H4 (cell line): ENCODE measurements at regions not wholly inside any gene's neighbourhood (a gene's known extent, or its start where the extent isn't known, plus 50 kb on each side); places are given as distances from the start of the nearest gene placed in this dataset.

ENCODE experiments used
- DNase-seq: peaks from one replicate; pipeline ENCODE4 v3.0.0-alpha.2; 2015; ENCODE audit warnings: low spot score

- DNase-seq: no peak
Observed at GRCh38 chr14:26395726-26396125, 202.1 kb downstream of the NOVA1 start.

GRCh38 chr14:26394150-26394810, 203.6 kb downstream of the NOVA1 start:
- DNase-seq: no peak

- no peak for DNase-seq
Observed at GRCh38 chr14:26392498-26392897, 205.3 kb downstream of the NOVA1 start.

DNA sequence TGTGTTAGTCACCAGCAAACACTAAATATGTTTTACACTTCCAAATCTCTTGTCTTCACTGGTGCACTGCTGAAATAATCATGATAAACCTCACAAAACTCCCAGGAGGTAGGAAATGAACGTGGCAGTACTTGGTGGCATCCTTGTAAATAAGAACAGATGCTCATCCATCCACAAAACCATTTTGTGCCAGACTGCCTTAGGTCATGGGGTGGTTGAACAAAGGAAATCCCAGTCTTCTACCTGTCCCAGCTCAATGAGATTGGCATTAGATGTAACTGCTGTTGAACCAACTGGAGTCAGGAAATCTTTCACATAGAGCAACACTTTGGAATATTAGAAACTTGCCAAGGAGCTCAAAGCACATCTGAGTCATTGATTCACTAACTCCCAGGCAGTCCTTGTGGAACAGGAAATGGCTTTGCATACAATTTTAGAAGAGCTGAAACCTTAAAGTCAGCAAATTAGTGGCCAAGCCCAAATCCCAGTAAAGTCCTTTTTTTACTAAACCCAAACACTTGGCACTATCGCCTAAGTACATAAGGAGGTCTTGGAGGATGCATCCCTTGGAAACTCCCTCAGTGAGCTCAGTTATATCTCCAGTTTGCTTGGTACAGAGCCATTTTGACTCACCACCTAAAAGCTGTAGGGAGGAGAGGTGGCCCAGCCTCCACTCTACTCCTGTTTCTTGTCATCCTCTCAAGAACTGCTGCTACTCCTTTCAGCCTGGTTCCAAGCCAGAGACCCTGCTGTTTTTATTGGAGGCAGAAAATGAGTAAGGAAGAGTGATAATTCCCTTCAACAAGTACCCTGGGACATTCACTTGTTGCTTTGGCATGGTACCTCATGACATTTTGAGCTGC, 208.0 kb downstream of the NOVA1 start:
- DNase-seq: no peak

- DNase-seq: no peak
Observed at GRCh38 chr14:26385310-26385709, 212.5 kb downstream of the NOVA1 start.

GRCh38 chr14:26382901-26383685, 214.7 kb downstream of the NOVA1 start:
- DNase-seq: no peak

GRCh38 chr14:26381405-26381804, 216.4 kb downstream of the NOVA1 start:
- DNase-seq: no peak

- no peak for DNase-seq
Observed at GRCh38 chr14:26380637-26381036, 217.2 kb downstream of the NOVA1 start.

DNA sequence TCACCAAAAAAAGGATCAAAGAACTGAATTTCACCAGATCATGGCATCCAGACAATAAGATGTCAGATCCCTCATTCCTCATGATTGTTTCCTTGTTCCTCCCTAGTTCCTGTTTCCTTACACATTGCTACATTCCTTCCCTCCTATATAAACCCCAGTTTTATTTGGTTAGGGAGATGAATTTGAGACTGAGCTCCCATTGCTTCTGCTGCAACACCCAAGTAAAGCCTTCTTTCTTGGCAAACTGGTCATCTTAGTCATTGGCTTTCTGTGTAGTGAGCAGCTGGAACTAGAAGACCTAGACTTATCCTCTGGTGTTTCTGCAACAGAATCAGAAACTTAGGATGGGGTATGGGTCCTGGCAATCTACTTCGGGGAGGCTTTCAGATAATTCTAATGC, 217.9 kb downstream of the NOVA1 start:
- no peak for DNase-seq

GRCh38 chr14:26377150-26377549, 220.7 kb downstream of the NOVA1 start:
- no peak for DNase-seq

GRCh38 chr14:26370115-26370514, 227.7 kb downstream of the NOVA1 start:
- DNase-seq: no peak

GRCh38 chr14:26363689-26364088, 234.1 kb downstream of the NOVA1 start:
- DNase-seq: no peak

GRCh38 chr14:26344596-26344995, 253.2 kb downstream of the NOVA1 start:
- no peak for DNase-seq

GRCh38 chr14:26339381-26339780, 258.5 kb downstream of the NOVA1 start:
- no peak for DNase-seq

- DNase-seq: no peak
Observed at GRCh38 chr14:26338231-26338630, 259.6 kb downstream of the NOVA1 start.

GRCh38 chr14:26334288-26334687, 263.5 kb downstream of the NOVA1 start:
- no peak for DNase-seq

GRCh38 chr14:26332966-26333365, 264.9 kb downstream of the NOVA1 start:
- DNase-seq: no peak

DNA sequence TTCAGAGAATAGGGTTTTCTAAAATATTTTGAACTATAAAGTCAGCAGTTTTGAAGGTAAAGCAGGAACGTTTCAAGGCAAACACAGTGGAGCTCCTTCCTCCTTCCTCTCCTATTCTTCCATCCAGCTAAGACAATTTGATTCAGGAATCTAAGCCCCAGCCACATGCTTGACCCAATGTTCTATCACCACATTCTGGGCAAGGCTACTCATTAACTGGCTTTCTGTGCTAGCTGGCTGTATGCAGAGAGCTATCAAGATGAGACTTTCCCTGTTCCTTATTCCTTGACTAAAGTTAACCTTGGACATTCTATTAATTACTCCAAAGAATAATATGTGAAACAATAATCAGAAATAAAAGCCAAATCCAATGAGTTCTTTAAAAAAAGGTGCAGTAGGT, 266.9 kb downstream of the NOVA1 start:
- no peak for DNase-seq

GRCh38 chr14:26328791-26329190, 269.0 kb downstream of the NOVA1 start:
- no peak for DNase-seq

DNA sequence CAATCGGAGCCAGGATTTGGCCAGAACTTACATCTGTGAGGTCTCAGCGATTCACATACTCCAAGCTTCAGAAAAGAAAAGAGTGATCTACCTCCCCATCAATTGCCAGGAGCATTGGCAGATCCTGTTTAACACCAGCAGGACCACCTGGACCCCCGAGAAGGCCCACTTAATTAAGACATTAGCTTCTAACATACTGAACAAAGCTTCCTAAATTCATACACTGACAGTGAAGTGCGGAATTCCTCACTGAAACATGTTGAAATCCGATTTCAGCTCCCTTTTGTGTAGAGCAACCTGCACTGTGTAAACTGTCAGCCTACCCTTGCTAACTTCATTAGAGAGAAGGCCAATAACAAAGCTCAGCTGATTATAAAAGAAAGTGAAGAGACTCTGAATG, 274.0 kb downstream of the NOVA1 start:
- no peak for DNase-seq

DNA sequence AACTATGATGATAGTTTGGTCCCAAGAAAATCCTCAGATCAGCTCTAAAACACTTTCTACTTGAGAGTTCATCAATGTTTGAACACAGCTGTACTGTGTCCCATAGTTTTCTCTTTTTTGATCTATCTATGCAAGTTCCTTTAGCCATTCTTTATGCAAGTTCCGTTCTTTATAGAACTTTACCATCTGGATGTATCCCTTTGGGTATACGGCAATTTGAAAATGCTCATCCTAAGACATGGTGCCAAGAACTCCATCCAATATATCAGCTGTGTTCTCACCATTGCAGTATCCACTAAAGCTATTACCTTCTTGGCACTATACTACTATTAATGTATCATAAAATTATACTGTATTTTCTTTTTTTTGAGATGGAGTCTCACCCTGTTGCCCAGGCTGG, 276.9 kb downstream of the NOVA1 start:
- no peak for DNase-seq

DNA sequence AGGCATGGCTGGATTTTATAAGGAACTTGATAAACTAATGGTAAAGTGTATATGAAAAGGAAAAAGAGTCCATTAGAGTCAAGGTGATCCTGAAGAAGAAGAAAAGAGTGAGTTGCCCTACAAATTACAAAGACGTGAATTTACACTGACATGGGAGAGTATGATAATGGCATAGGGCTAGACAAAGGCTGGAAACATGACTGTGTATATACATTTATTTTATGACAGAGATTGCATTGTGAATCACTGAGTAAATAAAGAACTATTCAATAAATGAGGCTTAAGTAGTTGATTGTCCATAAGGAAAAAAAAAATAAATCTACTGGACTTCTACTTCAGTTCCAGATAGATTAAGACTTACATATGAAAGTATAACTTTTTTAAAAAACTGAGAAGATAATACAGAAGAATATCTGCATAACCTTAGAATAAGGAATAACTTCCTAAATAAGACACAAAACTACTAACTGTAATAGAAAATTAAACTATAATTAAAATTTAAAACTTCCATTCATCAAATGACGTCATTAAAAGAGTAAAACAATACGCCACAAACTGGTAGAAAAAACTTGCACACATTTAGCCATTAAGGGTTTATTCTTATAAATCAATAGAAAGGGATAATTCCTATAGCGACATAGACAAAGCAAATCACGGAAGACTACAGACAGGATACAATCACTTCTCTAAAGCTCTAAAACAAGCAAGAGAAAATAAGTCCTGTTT, 278.5 kb downstream of the NOVA1 start:
- no peak for DNase-seq
